ENCODE measurements at regions not wholly inside any gene's neighbourhood (a gene's known extent, or its start where the extent isn't known, plus 50 kb on each side); places are given as distances from the start of the nearest gene placed in this dataset.

DNA sequence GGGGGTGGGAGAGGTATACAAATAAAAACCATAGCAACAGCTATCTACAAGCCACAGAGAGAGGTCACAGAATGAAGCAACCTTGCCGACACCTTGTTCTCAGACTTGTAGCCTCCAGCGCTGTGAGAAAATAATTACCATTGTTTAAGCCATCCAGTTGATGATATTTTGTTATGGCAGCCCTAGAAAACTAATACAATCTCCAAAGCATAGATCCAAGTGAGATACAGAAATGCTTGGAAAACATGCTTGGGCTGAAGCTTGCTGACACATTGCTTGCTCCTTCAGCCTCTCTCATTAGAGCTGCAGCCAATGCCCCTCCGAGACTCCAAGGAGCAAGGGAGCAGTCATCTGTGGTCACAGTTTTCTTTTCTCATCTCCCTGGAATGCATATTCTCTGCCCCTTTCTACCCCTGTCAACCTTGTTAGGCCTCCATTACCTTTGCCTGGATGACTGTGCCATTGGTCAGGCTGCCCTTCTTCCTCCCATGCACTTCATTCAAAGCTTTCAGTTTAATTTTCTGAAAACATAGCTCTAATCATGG, 401.4 kb upstream of the KLF4 start:
- TF ChIP-seq, protein P1, sequence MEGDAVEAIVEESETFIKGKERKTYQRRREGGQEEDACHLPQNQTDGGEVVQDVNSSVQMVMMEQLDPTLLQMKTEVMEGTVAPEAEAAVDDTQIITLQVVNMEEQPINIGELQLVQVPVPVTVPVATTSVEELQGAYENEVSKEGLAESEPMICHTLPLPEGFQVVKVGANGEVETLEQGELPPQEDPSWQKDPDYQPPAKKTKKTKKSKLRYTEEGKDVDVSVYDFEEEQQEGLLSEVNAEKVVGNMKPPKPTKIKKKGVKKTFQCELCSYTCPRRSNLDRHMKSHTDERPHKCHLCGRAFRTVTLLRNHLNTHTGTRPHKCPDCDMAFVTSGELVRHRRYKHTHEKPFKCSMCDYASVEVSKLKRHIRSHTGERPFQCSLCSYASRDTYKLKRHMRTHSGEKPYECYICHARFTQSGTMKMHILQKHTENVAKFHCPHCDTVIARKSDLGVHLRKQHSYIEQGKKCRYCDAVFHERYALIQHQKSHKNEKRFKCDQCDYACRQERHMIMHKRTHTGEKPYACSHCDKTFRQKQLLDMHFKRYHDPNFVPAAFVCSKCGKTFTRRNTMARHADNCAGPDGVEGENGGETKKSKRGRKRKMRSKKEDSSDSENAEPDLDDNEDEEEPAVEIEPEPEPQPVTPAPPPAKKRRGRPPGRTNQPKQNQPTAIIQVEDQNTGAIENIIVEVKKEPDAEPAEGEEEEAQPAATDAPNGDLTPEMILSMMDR (IDR thresholded peaks at IDR 0.05), result no peak
- no peak for TF ChIP-seq POLR2A (IDR thresholded peaks at IDR 0.05)
